Astrocyte (in vitro differentiated cells and primary cell): ENCODE measurements at regions not wholly inside any gene's neighbourhood (a gene's known extent, or its start where the extent isn't known, plus 50 kb on each side); places are given as distances from the start of the nearest gene placed in this dataset.

Source experiments
- CTCF ChIP-seq: IDR thresholded peaks from 2 replicates; pipeline ENCODE4 v1.5.1; 2011; ENCODE audit warnings: low read depth, mild to moderate bottlenecking, inconsistent platforms, low read length, moderate library complexity; ENCODE audit not compliant: insufficient read depth
- EZH2 ChIP-seq: IDR thresholded peaks from 2 replicates; pipeline ENCODE4 v1.6.1; 2012; ENCODE audit warnings: mild to moderate bottlenecking, low read length, inconsistent platforms; ENCODE audit not compliant: insufficient read depth

GRCh38 chrY:17339028-17339427 lies 541.0 kb downstream of the CDY2B start:
- no peak for TF ChIP-seq CTCF
- no peak for TF ChIP-seq EZH2
